ENCODE measurements at regions not wholly inside any gene's neighbourhood (a gene's known extent, or its start where the extent isn't known, plus 50 kb on each side); places are given as distances from the start of the nearest gene placed in this dataset.

DNA sequence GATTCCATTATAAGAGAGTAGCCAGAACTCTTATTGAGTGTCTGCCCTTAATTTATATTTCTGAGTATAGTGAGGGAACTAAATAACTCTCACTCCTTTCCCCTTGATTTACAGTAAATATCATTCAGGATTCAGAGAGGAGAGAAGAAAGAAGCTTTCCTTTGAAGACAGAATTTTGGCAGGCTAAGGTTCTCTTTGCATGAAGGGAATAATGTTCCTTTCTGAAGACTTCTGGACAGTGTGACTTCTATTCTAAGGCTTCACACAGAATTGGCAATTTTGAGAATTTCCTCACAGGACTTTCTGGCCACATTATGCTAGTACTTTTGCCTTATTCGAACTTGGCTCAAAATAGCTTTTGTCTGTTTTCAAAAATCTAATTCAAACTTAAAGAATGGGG is 352.2 kb upstream of the FBXO33 start:
- no CpG with 5 or more reads among the region's 1 CpG for WGBS (ENCODE audit: extremely low coverage, insufficient read length, low lambda C conversion rate)
- Mint-ChIP-seq H3K4me1 (peaks cover 12 to 13% of the 10 kb centered on the region in 2 experiments), H3K27ac (no peak overlapping the region), H3K36me3 (ENCODE audit: insufficient read depth in 1 of 3, low read depth in 3 of 3) (no peaks in the 10 kb centered on the region), H3K4me3 (no peak overlapping the region), H3K27me3 (ENCODE audit: low read depth) (no peaks in the 10 kb centered on the region), H3K9me3 (no peaks in the 10 kb centered on the region)
- TF ChIP-seq, protein P1, sequence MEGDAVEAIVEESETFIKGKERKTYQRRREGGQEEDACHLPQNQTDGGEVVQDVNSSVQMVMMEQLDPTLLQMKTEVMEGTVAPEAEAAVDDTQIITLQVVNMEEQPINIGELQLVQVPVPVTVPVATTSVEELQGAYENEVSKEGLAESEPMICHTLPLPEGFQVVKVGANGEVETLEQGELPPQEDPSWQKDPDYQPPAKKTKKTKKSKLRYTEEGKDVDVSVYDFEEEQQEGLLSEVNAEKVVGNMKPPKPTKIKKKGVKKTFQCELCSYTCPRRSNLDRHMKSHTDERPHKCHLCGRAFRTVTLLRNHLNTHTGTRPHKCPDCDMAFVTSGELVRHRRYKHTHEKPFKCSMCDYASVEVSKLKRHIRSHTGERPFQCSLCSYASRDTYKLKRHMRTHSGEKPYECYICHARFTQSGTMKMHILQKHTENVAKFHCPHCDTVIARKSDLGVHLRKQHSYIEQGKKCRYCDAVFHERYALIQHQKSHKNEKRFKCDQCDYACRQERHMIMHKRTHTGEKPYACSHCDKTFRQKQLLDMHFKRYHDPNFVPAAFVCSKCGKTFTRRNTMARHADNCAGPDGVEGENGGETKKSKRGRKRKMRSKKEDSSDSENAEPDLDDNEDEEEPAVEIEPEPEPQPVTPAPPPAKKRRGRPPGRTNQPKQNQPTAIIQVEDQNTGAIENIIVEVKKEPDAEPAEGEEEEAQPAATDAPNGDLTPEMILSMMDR (conservative IDR thresholded peaks at IDR 0.05): no peak
- H2BK15ac ChIP-seq (ENCODE audit: low read depth, low read length): no peak overlapping the region
- H3K4me2 ChIP-seq (ENCODE audit: insufficient read depth, insufficient read length, low read length): no peak overlapping the region
- H2AFZ ChIP-seq (ENCODE audit: low read length): no peak overlapping the region
- no peaks in the 10 kb centered on the region for H3K9me3 ChIP-seq (ENCODE audit: control insufficient read depth, low read depth, low read length)
- no peak overlapping the region for H4K91ac ChIP-seq (ENCODE audit: insufficient read length, low read depth, low read length)
- H2AK5ac ChIP-seq (ENCODE audit: insufficient read length, low read length): no peak overlapping the region
- no peak overlapping the region for H4K8ac ChIP-seq (replicated peaks; ENCODE audit: insufficient read length, low read depth, low read length)
- no peak overlapping the region for H3K14ac ChIP-seq (ENCODE audit: insufficient read depth, low read length)
- H3K4me1 ChIP-seq (ENCODE audit: insufficient read depth, low read length): no peaks in the 10 kb centered on the region
- no peaks in the 10 kb centered on the region for H3K79me1 ChIP-seq (ENCODE audit: insufficient read depth, low read depth, low read length, poor library complexity, severe bottlenecking)
- no peaks in the 10 kb centered on the region for H4K20me1 ChIP-seq (ENCODE audit: control insufficient read depth, insufficient read depth, insufficient read length)
- no peak overlapping the region for H3K9ac ChIP-seq (ENCODE audit: extremely low read depth, insufficient read length, low read length)
- no peak overlapping the region for H3K4ac ChIP-seq (ENCODE audit: low read depth, low read length)
- H2BK120ac ChIP-seq (ENCODE audit: low read depth, low read length, poor library complexity, severe bottlenecking): no peak overlapping the region
- H2BK20ac ChIP-seq (ENCODE audit: low read depth, low read length, poor library complexity, severe bottlenecking): no peak overlapping the region
- no peaks in the 10 kb centered on the region for H3K27me3 ChIP-seq (ENCODE audit: insufficient read depth, low read length)
- H3K79me2 ChIP-seq (ENCODE audit: insufficient read depth, low read length): 0 out of 2 replicates have a peak, but pooled peaks cover 1% of the 10 kb centered on the region
- no peak overlapping the region for H4K5ac ChIP-seq (ENCODE audit: insufficient read length, low read depth, low read length)
- DNase-seq: no peak
- no peak overlapping the region for H3K18ac ChIP-seq (ENCODE audit: insufficient read length, low read depth, low read length)
- H2BK5ac ChIP-seq (ENCODE audit: insufficient read length, low read length): no peak overlapping the region
- H3T11ph ChIP-seq (ENCODE audit: low read length): no peak overlapping the region
- no peaks in the 10 kb centered on the region for H3K23me2 ChIP-seq (ENCODE audit: insufficient read length, low read depth, low read length, poor library complexity, severe bottlenecking)
- no peak overlapping the region for H3K23ac ChIP-seq (ENCODE audit: insufficient read length, low read depth, low read length)
- no peak overlapping the region for H3K56ac ChIP-seq (ENCODE audit: insufficient read length, low read depth, low read length)
- H2BK12ac ChIP-seq (ENCODE audit: insufficient read length, low read depth, low read length): no peak overlapping the region
- no peak overlapping the region for H3K27ac ChIP-seq (ENCODE audit: insufficient read length, low read depth, low read length)
